ENCODE measurements at regions not wholly inside any gene's neighbourhood (a gene's known extent, or its start where the extent isn't known, plus 50 kb on each side); places are given as distances from the start of the nearest gene placed in this dataset.

DNA sequence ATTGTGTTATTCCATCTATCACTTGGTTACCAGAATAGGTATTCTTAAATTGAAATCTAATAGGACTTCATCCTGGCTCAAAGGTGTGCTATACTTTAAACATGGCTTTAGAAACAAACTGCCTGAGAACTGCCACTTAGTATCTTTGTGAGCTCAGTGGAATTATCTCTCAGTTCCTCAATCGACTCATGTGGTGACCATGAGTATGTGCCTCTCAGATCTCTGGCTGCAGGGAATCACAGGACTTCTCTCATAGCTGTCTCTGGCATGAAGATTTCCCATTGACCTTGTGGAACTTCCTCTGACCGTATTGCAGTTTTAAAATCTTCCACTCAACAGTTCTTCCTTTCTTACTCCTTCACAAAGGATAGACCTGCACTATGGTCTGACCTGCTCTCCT, 681.9 kb upstream of the BOD1L1 start:
- no peaks in the 10 kb centered on the region for H3K9me3 Mint-ChIP-seq
- ChIA-PET POLR2A (no interaction called here), CTCF (no interaction called here)
- ATAC-seq (ENCODE audit: low read depth): no peak
- H3K4me3 Mint-ChIP-seq: no peak overlapping the region
- intact Hi-C loops (cut with micrococcal nuclease): loop anchor here (10.0 kb wide), 1 partner anchor 695 kb away; the partner anchor contains the start of gene CPEB2
- H3K27ac Mint-ChIP-seq: no peak overlapping the region
- peaks cover 27% of the 10 kb centered on the region for H3K4me1 Mint-ChIP-seq
- no peak for DNase-seq
- no peaks in the 10 kb centered on the region for H3K36me3 Mint-ChIP-seq (ENCODE audit: low read depth)
- no peaks in the 10 kb centered on the region for H3K27me3 Mint-ChIP-seq
- TF ChIP-seq, protein P1, sequence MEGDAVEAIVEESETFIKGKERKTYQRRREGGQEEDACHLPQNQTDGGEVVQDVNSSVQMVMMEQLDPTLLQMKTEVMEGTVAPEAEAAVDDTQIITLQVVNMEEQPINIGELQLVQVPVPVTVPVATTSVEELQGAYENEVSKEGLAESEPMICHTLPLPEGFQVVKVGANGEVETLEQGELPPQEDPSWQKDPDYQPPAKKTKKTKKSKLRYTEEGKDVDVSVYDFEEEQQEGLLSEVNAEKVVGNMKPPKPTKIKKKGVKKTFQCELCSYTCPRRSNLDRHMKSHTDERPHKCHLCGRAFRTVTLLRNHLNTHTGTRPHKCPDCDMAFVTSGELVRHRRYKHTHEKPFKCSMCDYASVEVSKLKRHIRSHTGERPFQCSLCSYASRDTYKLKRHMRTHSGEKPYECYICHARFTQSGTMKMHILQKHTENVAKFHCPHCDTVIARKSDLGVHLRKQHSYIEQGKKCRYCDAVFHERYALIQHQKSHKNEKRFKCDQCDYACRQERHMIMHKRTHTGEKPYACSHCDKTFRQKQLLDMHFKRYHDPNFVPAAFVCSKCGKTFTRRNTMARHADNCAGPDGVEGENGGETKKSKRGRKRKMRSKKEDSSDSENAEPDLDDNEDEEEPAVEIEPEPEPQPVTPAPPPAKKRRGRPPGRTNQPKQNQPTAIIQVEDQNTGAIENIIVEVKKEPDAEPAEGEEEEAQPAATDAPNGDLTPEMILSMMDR (IDR thresholded peaks at IDR 0.05): no peak

DNA sequence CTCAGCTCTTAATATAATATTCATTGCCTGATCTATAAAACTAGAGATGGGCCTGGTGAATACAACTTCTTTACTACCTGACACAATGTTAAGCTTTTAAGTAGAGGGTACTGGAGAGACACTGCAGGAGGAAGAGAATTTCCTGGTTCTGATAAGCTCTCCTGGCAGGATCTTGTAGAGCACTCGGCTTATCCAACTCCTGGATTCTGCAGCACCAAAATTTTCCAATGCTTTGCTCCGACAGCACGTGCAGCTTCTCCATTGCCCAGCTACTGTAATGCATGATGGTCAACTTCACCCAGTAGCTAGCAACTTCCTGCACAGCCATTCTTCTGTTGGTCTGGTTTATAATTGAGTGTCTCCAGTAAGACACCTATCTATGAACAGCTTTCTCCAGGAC, 686.2 kb upstream of the BOD1L1 start:
- Mint-ChIP-seq H3K27me3 (no peaks in the 10 kb centered on the region), H3K4me1 (peaks cover 16% of the 10 kb centered on the region), H3K27ac (no peak overlapping the region), H3K36me3 (ENCODE audit: low read depth) (no peaks in the 10 kb centered on the region), H3K9me3 (no peaks in the 10 kb centered on the region), H3K4me3 (no peak overlapping the region)
- ATAC-seq (ENCODE audit: low read depth) (no peak), DNase-seq (no peak)
- intact Hi-C loops (cut with micrococcal nuclease): no loop called here
- POLR2A ChIA-PET: interaction anchor here (0.5 kb wide), 1 partner anchor 426 kb away, joined by 5 read pairs; no protein-coding TSS in a partner anchor
- CTCF ChIA-PET: no interaction called here
- TF ChIP-seq, protein P1 (IDR thresholded peaks at IDR 0.05): no peak

DNA sequence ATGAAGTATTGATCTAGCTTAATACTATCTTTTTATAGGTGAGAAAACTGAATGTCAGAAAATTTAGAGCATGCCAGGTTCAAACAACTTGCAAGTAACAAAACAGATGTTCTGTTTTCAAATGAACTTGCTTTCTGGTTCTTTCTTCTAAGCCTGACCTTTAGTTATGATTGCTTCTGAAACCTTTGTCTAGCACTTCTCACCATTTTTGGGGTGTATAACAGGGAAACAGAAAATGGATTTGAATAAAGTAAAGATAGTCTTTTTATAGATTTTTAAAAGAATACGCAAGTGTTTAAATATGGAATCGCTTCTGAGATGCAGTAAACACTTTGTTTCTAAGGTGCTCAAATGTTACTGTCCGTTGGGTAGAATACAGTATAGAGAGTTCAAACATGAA, 687.2 kb upstream of the CPEB2 start:
- Mint-ChIP-seq H3K36me3 (ENCODE audit: low read depth) (no peaks in the 10 kb centered on the region), H3K4me1 (peaks cover 15% of the 10 kb centered on the region), H3K27me3 (no peaks in the 10 kb centered on the region), H3K4me3 (no peak overlapping the region), H3K27ac (no peak overlapping the region), H3K9me3 (no peaks in the 10 kb centered on the region)
- intact Hi-C loops (cut with micrococcal nuclease): no loop called here
- POLR2A ChIA-PET: no interaction called here
- CTCF ChIA-PET: no interaction called here
- DNase-seq (no peak), ATAC-seq (ENCODE audit: low read depth) (no peak)
- TF ChIP-seq, protein P1 (IDR thresholded peaks at IDR 0.05): no peak

DNA sequence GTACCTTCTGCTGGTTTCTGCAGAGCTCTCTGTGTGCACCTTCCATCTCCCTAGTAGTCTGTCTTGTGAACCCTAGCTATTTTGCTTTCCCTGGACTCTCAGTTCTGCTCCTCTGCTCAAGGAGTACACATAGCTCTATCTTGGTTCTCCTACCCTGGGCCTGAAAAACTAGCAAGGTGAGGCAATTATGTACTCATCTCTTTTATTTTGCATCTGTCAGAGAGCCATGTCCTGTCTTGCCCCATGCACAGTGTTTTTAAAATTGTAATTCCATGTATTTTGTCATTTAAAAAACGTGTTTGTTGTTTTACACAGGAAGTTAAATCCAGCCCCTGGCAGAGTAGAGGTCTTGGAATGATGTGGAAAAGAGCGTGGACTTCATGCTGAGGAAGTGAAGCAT, 684.9 kb upstream of the CPEB2 start:
- no peaks in the 10 kb centered on the region for H3K9me3 Mint-ChIP-seq
- no peak overlapping the region for H3K4me3 Mint-ChIP-seq
- H3K36me3 Mint-ChIP-seq (ENCODE audit: low read depth): no peaks in the 10 kb centered on the region
- POLR2A ChIA-PET: no interaction called here
- TF ChIP-seq, protein P1 (IDR thresholded peaks at IDR 0.05): no peak
- DNase-seq (no peak), ATAC-seq (ENCODE audit: low read depth) (no peak)
- no peak overlapping the region for H3K27ac Mint-ChIP-seq
- CTCF ChIA-PET: no interaction called here
- intact Hi-C loops (cut with micrococcal nuclease): no loop called here
- H3K4me1 Mint-ChIP-seq: peaks cover 9% of the 10 kb centered on the region
- peaks cover 1% of the 10 kb centered on the region for H3K27me3 Mint-ChIP-seq

DNA sequence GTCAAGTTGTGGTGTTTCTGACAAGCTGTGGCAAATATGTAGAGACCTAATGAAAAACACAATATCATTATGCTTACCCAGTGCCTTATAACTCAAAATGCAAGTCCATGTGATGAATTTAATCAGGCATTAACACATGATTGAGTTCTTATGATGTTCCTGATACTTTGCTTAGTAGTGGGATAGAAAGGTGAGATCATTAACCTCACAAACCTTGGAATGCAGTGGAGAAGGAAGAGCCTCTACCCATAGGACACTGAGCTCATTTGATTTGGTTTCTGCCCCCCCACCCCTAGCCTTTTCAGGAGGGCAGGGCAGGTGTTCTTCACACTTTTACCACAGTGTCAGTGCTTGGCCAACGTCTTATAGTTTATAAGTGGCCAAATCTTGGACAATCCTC, 683.6 kb upstream of the CPEB2 start:
- H3K4me3 Mint-ChIP-seq: no peak overlapping the region
- no peaks in the 10 kb centered on the region for H3K4me1 Mint-ChIP-seq
- POLR2A ChIA-PET: no interaction called here
- TF ChIP-seq, protein P1 (IDR thresholded peaks at IDR 0.05): no peak
- intact Hi-C loops (cut with micrococcal nuclease): no loop called here
- H3K27ac Mint-ChIP-seq: no peak overlapping the region
- H3K27me3 Mint-ChIP-seq: peaks cover 1% of the 10 kb centered on the region
- CTCF ChIA-PET: no interaction called here
- no peaks in the 10 kb centered on the region for H3K9me3 Mint-ChIP-seq
- no peak for ATAC-seq (ENCODE audit: low read depth)
- DNase-seq: no peak
- H3K36me3 Mint-ChIP-seq (ENCODE audit: low read depth): no peaks in the 10 kb centered on the region

Measured in activated B cell treated with CpG ODN at 0.5 μM for 24 hours (primary cell).